ENCODE measurements at regions not wholly inside any gene's neighbourhood (a gene's known extent, or its start where the extent isn't known, plus 50 kb on each side); places are given as distances from the start of the nearest gene placed in this dataset.
"Not testable (repeated sequence)": the region's sequence is repeated elsewhere in the genome, so short reads cannot be mapped to it uniquely, and the experiment has no call there.

- H3K9me3 ChIP-seq; intact Hi-C loops (cut with DNase I); H3K27me3 ChIP-seq; H3K27ac ChIP-seq; H3K9ac ChIP-seq (ENCODE audit: low read depth in 2 of 2, low read length in 2 of 2); H3K4me1 ChIP-seq; H3K4me3 ChIP-seq; DNase-seq; H3K36me3 ChIP-seq: not testable (repeated sequence)
Measured at GRCh38 chr9:40942730-40943129, 185.8 kb downstream of the FOXD4L6 start.

- DNase-seq; H3K27ac ChIP-seq; intact Hi-C loops (cut with DNase I); H3K4me3 ChIP-seq; H3K4me1 ChIP-seq; H3K9me3 ChIP-seq; H3K9ac ChIP-seq (ENCODE audit: low read depth in 2 of 2, low read length in 2 of 2); H3K36me3 ChIP-seq; H3K27me3 ChIP-seq: not testable (repeated sequence)
Measured at GRCh38 chr9:40939888-40940209, 188.6 kb downstream of the FOXD4L6 start.

GRCh38 chr9:40939201-40939887 is 189.1 kb downstream of the FOXD4L6 start:
- H3K27ac ChIP-seq; H3K4me3 ChIP-seq; H3K36me3 ChIP-seq; H3K9ac ChIP-seq (ENCODE audit: low read depth in 2 of 2, low read length in 2 of 2); DNase-seq; H3K27me3 ChIP-seq; intact Hi-C loops (cut with DNase I); H3K4me1 ChIP-seq; H3K9me3 ChIP-seq: not testable (repeated sequence)

- no peaks in the 10 kb centered on the region for H3K36me3 ChIP-seq
- DNase-seq = no peak
- H3K9me3 ChIP-seq = no peaks in the 10 kb centered on the region
- H3K4me3 ChIP-seq = no peak overlapping the region
- intact Hi-C loops (cut with DNase I) = no loop called here
- no peak overlapping the region for H3K27ac ChIP-seq
- TF ChIP-seq CTCF (IDR thresholded peaks at IDR 0.05) = no peak
- H3K9ac ChIP-seq (ENCODE audit: low read depth in 2 of 2, low read length in 2 of 2) = no peak overlapping the region
- H3K4me1 ChIP-seq = no peaks in the 10 kb centered on the region
- no peaks in the 10 kb centered on the region for H3K27me3 ChIP-seq
Measured at GRCh38 chr9:40935336-40935735, 193.1 kb downstream of the FOXD4L6 start.

GRCh38 chr9:40934480-40934879 is 194.0 kb downstream of the FOXD4L6 start:
- DNase-seq; H3K9ac ChIP-seq (ENCODE audit: low read depth in 2 of 2, low read length in 2 of 2); H3K27me3 ChIP-seq; H3K4me1 ChIP-seq; H3K4me3 ChIP-seq; intact Hi-C loops (cut with DNase I); H3K9me3 ChIP-seq; H3K36me3 ChIP-seq; H3K27ac ChIP-seq: not testable (repeated sequence)

GRCh38 chr9:40930426-40930825 is 198.1 kb downstream of the FOXD4L6 start:
- peaks cover 20% of the 10 kb centered on the region for H3K9me3 ChIP-seq
- H3K9ac ChIP-seq (ENCODE audit: low read depth in 2 of 2, low read length in 2 of 2); H3K27ac ChIP-seq; H3K27me3 ChIP-seq; H3K4me1 ChIP-seq; H3K4me3 ChIP-seq; intact Hi-C loops (cut with DNase I); H3K36me3 ChIP-seq; DNase-seq: not testable (repeated sequence)

GRCh38 chr9:40929488-40929845 is 199.0 kb downstream of the FOXD4L6 start:
- H3K9me3 ChIP-seq = peaks cover 25% of the 10 kb centered on the region
- H3K4me1 ChIP-seq; intact Hi-C loops (cut with DNase I); H3K9ac ChIP-seq (ENCODE audit: low read depth in 2 of 2, low read length in 2 of 2); H3K36me3 ChIP-seq; H3K27me3 ChIP-seq; DNase-seq; H3K27ac ChIP-seq; H3K4me3 ChIP-seq: not testable (repeated sequence)

- intact Hi-C loops (cut with DNase I) = no loop called here
- no peak overlapping the region for H3K4me3 ChIP-seq
Measured at GRCh38 chr9:40928803-40929487, 199.5 kb downstream of the FOXD4L6 start.

More at GRCh38 chr9:40928803-40929487, 199.5 kb downstream of the FOXD4L6 start:
- Histone ChIP-seq H3K36me3 (no peaks in the 10 kb centered on the region), H3K9ac (ENCODE audit: low read depth in 2 of 2, low read length in 2 of 2) (no peak overlapping the region), H3K9me3 (peaks cover 25% of the 10 kb centered on the region), H3K4me1 (no peaks in the 10 kb centered on the region), H3K27me3 (no peaks in the 10 kb centered on the region), H3K27ac (no peak overlapping the region)
- no peak for TF ChIP-seq CTCF (IDR thresholded peaks at IDR 0.05)
- no peak for DNase-seq
